ENCODE measurements at regions not wholly inside any gene's neighbourhood (a gene's known extent, or its start where the extent isn't known, plus 50 kb on each side); places are given as distances from the start of the nearest gene placed in this dataset.
"Not testable (repeated sequence)": the region's sequence is repeated elsewhere in the genome, so short reads cannot be mapped to it uniquely, and the experiment has no call there.

DNA sequence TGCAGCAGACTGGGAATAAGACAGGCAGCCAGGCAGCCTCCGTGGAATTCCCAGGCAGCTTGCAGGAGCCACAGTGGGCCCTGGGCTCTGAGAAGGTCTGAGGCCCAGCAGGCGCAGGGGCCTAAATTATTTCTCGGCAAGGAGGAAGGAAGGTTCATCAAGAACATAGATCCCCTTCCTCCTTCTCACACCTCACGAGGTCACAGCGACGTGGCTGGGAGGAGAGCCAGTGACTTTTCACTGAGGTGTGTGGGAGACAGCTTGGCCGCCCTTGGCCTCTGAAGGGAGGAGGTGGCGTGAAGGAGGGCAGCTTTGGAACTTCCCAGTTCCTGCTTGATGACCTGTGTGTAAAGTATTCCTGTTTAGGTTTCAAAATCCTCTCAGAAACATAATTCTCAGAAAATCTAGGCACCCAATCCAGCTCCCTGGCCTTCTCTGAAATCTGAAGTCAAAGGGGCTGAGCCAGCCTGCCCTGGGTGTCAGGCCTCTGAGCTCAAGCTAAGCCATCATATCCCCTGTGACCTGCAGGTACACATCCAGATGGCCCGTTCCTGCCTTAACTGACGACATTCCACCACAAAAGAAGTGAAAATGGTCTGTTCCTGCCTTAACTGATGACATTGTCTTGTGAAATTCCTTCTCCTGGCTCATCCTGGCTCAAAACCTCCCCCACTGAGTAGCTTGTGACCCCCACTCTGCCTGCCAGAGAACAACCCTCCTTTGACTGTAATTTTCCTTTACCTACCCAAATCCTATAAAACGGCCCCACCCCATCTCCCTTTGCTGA, 161.0 kb downstream of the ADRA2C start:
- not testable (repeated sequence) for DNase-seq (ENCODE audit: low read depth in 3 of 3)

DNA sequence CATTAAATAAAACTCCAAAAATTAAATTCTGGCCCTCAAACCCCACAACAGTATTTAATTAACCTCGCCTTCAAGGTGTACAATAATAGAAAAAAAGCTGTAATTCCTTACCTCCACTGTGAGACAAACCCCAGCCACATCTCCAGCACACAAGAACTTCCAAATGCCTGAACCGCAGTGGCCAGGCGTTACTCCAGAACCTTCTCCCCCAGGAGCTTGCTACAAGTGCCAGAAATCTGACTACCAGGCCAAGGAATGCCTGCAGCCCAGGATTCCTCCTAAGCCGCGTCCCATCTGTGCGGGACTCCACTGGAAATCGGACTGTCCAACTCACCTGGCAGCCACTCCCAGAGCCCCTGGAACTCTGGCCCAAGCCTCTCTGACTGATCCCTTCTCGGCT, 163.2 kb downstream of the ADRA2C start:
- not testable (repeated sequence) for DNase-seq (ENCODE audit: low read depth in 3 of 3)

DNA sequence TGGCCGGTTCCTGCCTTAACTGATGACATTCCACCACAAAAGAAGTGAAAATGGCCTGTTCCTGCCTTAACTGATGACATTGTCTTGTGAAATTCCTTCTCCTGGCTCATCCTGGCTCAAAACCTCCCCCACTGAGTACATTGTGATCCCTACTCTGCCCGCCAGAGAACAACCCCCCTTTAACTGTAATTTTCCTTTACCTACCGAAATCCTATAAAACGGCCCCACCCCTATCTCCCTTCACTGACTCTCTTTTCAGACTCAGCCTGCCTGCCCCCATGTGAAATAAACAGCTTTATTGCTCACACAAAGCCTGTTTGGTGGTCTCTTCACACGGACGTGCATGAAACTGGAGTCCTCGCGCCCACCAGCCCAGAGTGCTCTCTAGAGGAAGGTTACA, 166.5 kb downstream of the ADRA2C start:
- not testable (repeated sequence) for DNase-seq (ENCODE audit: low read depth in 3 of 3)

DNA sequence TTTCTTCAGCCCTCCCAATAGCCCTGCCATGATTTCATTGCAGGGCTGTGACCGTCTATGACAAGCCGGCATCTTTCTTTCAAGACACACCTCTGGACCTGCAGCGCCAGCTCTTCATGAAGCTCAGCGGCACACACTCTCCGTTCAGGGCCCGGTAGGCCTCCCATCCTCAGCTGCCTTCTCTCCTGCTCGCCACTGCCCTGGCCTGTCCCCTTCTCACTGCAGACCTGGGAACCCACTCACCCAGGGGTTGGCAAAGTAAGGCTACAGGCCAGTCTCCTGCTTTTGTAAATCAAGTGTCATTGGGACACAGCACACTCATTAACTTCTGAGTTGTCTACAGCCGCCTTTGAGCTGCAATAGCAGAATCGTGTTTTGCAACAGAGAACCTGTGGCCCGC, 169.2 kb downstream of the ADRA2C start:
- DNase-seq (ENCODE audit: low read depth in 3 of 3): not testable (repeated sequence)

DNA sequence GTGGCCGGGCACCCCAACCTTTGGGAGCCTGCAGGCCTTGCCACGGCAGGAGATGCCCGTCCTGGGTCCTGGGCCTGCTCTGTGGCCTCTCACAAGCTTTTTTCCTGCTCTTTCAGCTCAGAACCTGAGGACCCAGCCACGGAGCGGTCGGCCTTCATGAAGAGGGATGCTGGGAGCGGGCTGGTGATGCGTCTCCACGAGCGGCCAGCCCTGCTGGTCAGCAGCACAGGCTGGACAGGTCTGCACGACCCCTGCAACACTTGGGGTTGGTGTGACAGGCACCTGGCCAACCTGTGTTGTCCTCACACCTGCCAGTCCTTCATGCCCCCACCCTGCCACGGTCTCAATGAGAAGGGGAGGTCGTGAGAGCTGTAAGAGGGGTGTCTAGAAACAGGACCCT, 170.0 kb downstream of the ADRA2C start:
- DNase-seq (ENCODE audit: low read depth in 3 of 3): no peak

DNA sequence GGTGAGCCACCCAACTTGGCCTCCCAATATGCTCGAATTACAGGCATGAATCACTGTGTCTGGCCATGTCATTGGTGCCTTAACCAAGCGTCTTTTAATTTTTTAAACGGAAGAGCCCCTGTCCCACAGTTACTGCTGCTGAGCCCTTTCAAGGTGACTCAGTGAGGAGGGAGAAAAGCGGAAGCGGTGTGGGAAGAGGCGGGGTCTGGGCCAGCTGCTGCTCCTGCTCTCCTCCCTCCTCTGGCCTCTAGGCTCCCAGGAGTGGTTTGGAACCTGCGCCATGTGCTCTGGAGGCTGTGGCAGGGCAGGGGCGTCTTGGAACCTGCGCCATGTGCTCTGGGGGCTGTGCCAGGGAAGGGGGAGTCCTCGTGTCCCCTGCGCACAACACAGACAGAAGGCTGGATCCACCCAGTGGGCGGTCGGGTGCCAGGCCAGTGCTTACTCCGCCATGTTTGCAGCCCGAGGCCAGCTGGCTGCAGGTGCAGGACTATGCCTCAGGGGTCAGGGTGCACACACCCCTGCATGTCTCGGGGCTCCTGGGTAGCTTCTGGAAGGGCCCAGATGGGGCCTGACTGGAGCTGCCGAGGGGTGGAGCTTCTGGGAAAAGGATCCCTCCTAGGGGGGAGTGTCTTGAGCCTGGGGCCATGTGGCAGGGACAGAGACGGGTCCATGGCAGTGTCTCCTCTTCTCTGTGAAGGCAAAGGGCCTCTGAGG, 171.8 kb downstream of the ADRA2C start:
- DNase-seq (ENCODE audit: low read depth in 3 of 3): not testable (repeated sequence)

DNA sequence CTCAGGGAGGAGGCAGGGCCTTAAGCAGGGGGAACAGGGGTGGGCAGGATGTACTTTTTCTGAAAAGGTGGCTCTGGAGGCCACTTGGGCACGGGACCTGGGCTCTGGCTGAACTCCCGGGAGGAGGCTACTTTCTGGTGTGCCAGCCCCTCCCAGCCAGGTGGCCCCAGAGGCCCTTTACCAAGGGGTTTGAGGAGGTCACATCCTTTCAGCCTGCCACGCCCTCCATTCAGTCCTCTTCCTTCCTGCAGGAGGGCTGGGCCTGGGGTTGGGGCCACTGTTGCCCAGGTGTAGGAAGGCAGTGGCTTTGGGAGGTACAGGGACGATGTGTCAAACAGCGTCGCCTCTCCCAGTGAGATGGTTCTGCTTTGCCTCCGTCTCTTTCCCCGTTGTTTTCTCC, 172.5 kb downstream of the ADRA2C start:
- not testable (repeated sequence) for DNase-seq (ENCODE audit: low read depth in 3 of 3)

DNA sequence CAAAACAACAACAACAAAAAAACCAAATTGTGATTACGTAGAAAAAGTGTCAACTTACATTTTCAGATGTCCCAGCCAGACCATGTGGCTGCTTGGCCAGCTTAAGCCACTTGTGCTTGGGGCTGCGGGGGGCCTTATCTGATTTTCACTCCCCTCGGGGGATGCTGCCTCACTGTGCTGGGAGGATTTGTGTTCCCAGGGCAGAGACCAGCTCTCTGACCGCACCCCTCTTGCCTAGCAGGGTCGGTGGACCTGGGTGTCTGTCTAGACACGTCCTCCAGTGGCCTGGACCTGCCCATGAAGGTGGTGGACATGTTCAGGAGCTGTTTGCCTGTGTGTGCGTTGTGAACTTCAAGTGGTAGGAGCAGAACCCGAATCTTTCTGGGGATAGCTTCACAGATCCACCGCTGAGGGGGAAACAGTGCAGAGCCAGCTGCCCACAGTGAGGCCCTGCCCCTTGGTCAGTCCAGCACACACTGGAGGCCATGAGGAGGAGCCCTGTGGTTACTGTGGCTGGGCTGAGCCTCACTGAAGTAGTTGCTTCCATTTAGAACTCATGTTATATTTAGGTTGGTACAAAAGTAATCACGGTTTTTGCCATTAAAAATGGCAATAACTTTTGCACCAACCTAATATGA, 173.9 kb downstream of the ADRA2C start:
- DNase-seq (ENCODE audit: low read depth in 3 of 3): not testable (repeated sequence)

DNA sequence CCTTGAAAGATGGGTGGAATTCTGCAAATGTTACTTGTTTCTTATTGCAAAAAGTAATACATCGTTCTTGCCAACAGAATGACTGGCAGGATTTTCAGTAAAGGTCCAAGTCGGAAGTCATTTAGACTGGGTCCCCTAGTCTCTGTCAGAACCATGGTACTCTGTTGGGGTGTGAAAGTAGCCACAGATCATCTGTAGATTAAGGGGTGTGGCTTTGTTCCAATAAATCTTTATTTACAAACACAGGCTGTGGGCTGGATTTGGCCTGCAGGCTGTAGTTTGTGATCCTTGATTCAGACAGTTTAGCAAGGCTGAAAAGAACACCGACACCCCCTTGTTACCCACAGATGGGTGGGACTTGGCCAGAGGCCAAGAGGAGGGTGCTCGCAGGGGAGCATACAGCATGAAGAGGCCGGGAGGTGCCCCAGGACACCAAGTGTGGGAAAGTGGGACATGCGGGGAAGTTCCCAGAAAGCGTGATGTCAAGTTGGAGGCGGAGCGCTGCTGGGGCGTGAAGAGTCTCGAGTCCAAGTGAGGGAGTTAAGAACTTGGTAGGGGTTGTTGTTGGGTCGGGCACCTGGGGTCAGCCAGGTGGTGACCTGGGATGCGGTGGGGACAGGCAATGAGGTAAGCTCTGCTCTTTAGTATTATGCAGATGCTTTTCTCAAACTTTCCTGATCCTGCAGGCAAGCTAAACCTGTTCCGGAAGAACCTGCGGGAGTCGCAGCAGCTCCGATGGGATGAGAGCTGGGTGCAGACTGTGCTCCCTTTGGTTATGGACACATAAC, 175.7 kb downstream of the ADRA2C start:
- not testable (repeated sequence) for DNase-seq (ENCODE audit: low read depth in 3 of 3)

DNA sequence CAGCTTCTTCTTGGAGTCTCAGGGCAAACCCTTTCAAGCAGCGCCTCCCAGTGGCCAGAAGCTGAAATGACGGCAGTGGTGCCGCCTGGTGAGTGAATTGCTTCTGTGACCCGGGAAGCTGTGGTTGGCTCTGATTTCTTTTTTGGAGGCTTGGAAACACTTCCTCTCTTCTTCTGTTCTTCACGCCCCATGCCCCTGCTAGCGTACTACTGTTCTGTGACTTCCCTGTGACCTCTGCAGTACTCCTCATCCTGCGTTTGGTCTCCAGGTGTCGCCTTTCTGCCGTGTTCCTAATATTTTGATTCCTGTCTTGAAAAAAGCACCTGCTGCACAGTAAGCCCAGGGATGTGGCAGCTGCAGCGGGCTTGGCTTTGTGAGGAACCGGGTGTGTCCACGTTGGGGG, 176.4 kb downstream of the ADRA2C start:
- peak in 1 of 3 donors; percentile 27 for DNase-seq (ENCODE audit: low read depth in 3 of 3)

DNA sequence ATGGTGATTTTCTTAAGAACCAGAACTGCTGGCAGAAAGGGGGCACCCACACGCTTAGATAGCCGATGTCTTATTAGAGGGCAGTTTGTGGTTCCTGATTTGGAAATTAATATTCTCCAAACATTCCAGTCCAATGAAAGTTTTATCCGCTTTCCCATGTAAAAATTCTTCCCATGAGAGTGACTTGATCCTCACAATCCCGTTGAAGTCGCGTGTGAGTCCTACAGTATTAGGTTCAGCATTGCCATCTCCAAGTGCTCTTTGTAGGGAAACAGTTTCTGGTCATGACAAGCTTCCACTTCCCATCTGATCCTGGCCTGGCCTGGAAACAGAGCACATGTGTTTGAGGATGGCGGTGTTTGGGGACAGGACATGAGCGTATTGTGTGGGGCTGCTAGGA, 176.9 kb downstream of the ADRA2C start:
- DNase-seq (ENCODE audit: low read depth in 3 of 3): not testable (repeated sequence)

DNA sequence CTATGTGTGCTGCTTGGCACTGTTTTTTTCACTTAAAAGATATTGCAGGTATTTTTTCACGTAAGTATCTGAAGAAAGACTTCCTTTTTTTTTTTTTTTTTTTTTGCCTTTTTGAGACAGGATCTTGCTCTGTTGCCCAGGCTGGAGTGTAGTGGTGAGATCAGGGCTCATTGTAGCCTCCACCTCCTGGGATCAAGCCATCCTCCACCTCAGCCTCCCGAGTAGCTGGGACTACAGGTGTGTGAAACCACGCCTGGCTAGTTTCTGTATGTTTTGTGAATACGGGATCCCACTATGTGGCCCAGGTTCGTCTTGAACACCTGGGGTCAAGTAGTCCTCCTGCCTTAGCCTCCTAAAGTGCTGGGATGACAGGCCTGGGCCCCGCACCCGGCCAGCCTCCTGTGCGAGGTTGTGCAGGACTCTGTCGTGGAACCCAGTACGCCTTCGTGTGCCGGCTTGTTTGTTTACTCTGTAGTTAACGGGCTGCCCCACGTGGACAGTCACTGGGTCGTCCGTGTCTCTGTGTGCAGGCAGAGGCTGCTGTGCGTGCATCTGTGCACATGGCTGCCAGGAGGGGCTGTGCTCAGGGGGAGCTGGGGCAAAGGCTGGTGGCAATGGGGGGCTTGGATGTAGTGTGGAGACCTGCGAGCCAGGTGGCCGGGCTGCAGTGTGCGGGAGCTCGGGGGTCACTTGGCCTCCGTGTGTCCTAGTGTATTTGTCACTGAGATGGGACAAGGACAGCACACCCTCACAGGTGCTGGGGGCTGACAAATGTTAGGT, 179.5 kb downstream of the ADRA2C start:
- no peak for DNase-seq (ENCODE audit: low read depth in 3 of 3)

DNA sequence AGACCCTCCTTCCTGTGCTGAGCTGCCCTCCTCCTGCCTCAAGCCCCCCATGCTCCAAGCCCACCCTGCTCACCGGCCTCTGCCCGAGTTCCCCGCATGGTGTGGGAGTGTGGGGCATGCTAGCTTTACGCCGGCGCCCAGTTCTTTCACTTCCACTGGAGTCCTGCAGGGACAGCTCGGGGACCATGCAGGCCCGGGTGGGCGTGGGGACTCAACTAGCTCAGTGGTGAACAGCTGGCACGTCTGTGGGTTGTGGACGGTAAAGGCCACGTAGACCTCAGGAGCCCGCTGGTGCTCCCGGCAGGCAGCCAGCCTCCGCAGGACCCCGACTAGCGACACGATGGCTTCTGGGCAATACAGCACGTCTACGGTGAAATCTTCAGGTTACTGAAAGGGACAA, 180.4 kb downstream of the ADRA2C start:
- DNase-seq (ENCODE audit: low read depth in 3 of 3): not testable (repeated sequence)

DNA sequence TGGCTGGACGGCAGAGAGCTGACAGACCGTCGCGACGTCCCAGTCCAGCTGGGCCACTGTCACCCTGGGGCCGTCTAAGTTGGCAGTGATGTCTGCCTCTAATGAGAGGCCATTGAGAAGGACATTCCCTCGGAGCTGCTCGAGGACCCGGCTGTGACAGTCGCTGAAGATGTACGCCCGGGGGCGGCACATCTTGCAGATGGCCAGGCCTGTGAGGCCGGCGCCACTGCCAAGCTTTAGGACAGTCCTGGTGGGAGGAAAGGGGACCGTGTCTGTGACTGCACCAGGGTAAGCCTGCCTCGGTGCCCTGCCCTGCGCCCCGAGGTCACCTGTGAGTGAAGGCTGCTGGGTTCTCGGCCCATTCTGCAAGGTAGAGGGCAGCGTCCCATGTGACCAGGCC, 181.6 kb downstream of the ADRA2C start:
- DNase-seq (ENCODE audit: low read depth in 3 of 3): not testable (repeated sequence)

DNA sequence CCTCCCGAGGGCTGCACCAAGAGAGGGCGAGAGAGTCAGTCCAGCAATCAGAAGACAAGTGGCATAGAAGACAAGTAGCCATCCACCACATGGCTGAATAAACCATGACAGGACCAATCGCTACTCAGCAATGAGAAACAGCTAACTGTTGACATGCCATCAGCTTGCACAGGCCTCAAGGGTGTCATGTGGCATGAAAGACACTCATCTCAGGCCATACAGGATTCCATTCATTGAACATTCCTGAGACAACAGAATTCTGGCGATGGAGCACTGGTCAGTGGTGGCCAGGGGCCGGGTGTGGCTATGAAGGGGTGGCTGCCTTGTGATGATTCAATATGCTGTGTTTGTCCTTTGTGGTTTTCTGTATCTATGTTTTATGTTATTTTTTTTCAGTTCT, 182.0 kb downstream of the ADRA2C start:
- DNase-seq (ENCODE audit: low read depth in 3 of 3): not testable (repeated sequence)

DNA sequence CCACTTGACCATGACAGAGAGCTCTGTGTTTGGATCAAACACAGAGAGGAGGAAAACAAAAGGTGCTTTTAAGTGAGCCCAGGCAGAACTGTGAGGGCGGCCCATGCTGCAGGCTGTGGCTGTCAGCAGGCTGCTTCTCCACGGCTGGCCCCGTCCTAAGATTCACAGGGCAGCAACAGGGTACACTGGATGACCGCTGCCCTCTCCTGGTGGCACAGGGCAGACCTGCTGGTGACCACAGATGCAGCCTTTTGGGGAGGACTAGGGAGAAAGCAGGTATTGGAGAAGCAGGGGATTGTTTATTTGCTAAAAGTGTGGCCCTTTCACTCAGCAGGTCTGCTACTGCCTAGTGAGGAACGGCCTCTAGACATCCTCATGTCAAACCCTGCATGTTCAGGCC, 183.7 kb downstream of the ADRA2C start:
- DNase-seq (ENCODE audit: low read depth in 3 of 3): not testable (repeated sequence)

DNA sequence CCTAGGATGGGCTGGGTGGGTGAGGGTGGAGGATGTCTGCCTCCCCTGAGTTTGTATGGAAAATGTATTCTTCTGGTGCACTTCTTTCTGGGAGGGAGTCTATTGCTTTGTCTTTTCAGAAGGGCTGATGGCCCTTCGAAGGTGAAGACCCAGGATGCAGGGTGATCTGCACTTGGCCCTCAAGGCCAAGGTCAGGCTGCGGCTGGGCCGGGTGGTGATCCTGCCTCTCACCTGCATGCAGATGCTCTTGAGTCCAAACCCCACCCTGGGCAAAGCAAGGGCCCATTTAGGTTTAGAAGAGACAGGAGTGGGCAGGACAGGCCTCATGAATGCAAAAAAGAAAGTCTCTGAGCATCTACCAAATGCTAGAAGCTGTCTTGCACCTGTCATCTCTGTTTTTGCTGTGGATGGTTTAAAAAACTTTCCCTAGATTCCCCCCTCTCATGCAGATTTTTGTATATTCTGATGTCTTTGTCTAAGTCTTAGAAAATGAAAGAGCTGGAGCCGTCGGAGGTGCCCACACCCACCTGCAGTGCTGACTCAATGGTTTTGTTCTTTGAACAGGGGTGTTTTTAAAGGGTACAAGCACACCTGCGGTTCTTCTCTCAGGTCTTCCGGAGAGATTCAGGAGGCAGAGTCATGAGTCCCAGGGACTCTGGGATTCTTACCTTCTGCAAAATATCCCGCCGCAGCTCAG, 186.4 kb downstream of the ADRA2C start:
- not testable (repeated sequence) for DNase-seq (ENCODE audit: low read depth in 3 of 3)

DNA sequence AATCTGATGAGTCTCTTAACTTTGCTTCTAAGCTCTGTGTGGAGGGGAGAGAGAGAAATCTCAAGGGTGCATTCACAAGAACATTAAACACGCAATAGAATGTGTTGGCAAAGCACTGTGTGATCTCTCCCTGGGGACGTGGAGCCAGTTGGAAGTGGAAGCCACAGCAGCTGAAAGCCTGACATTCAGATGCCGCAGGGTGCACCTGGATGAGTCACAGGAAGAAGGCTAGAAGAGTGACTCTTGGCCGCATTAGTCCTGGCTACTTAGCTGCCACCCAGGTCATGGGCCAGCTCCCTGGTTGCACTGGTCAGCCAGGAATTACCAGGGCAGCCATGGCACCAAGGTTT, 186.9 kb downstream of the ADRA2C start:
- not testable (repeated sequence) for DNase-seq (ENCODE audit: low read depth in 3 of 3)

DNA sequence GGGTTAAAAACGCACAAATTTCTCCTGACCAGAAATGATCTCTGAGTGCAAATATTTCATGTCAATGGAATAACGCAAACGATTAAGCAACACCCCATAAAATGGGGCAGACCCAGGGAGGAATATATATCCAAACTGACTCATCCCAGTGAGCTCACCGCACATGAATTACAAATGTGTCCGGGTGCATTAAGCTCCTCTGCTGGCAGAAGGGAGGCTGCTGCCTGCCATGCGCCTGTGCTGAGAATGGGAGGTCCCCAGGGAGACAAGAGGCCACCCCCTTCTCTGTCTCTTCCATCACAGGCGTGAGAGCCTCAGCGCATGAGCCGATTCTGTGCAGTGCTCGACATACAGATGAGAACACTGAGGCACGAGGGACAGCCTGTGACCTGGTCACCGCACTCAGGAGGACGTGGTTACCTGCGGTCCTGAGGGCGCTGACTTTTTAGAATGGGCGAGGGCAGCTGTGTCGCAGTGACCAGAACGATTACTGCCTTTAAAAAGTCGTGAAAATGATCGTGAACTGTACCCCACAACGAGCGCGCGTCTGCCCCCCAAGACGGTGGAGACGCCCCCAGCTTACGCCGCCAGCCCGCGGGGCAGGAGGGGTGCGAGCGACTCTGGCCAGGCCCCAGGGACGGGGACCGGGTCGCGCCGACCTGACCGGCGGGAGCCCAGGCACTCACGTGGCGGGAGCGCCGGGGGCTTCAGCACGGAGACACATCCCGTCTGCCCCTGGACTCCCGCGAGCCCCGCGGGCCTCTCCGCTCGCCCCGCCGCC, 188.5 kb downstream of the ADRA2C start:
- peak; percentile 46 to 76 (median 63) for DNase-seq (ENCODE audit: low read depth in 3 of 3)
